NCI-H446 (cell line): ENCODE measurements at regions not wholly inside any gene's neighbourhood (a gene's known extent, or its start where the extent isn't known, plus 50 kb on each side); places are given as distances from the start of the nearest gene placed in this dataset.

Source experiments
- DNase-seq, 2 experiments: peaks; one replicate each; lab custom pipeline; 2025; lab: John Stamatoyannopoulos, UW

DNA sequence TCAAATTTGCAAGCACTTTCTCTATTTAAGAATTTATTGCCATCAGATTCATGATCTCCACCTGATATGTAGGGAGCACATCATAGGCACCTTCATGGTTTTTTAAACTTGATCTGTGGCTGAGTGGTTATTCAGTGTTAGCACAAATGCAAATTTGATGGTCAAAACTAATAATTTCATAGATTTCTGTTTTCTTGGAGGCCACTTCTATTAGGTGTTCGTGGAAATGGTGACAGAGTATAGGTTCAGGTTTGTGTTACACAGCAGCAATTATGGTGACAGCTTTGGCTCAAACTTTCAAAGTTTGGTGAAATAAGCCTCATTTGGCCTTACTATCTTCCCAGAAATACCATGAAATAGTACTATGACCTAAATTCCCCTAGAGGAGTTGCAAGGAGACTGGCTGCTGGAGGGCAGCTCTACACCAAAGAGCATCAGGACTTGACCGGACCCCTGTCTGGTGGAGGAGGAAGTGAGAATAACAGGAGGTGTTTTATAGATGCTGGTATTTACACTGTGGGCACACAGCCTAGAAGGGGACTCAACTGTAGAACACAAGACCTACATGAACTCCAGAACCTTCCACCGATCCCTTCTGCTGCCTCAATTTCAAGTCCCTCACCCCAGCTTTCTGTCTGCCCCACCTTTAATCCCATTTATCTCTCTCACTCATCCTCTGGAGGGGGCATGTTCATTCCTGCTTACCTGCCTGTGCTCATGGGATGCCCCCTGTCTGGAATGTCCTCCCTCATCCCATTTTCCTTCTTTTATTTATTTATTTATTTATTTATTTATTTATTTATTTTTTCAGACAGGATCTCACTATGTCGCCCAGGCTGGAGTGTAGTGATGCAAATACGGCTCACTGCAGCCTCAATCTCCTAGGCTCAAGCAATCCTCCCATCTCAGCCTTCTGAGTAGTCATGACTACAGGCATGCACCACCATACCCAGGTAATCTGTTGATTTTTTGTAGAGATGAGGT lies 132.9 kb upstream of the SIX2 start:
- no peak for DNase-seq

DNA sequence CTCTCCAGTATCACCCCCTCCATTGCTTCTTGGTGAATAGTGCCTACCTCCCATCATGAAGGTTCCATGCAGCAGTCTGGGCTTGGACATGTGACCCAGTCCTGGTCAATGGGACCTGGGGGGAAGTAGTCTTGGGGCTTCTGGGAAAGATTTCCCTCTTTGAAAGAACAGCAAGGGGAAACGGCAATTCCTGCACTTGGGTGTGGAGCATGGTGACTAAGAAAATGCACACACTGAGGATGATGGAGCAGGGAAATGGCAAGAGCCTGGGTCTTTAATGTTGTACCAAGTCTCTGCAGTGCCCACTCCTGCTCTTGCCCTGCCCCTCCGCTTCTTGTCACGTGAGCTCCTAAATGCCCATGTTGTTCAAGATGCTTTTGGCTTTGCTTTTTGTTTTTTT lies 131.4 kb upstream of the SIX2 start:
- DNase-seq = no peak

DNA sequence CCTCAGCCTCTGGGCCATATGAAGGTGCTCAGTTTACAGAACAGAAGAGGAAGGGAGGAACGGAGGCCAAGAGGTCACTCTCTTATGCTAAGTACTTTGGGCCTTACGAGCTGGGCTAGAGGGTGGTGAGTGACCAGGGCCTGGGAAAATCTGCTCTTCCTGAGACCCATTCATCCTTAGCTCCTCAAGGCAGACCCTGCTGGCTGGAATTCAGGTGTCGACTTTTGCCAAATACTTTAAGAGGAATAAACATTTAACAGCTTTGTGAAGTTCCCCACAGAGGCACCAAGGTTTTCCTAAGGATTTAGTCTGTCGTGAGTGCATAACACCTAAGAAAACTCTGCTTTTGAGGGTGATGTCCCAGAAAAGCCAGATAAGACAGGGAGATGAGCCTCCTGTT lies 129.7 kb upstream of the SIX2 start:
- DNase-seq = no peak

DNA sequence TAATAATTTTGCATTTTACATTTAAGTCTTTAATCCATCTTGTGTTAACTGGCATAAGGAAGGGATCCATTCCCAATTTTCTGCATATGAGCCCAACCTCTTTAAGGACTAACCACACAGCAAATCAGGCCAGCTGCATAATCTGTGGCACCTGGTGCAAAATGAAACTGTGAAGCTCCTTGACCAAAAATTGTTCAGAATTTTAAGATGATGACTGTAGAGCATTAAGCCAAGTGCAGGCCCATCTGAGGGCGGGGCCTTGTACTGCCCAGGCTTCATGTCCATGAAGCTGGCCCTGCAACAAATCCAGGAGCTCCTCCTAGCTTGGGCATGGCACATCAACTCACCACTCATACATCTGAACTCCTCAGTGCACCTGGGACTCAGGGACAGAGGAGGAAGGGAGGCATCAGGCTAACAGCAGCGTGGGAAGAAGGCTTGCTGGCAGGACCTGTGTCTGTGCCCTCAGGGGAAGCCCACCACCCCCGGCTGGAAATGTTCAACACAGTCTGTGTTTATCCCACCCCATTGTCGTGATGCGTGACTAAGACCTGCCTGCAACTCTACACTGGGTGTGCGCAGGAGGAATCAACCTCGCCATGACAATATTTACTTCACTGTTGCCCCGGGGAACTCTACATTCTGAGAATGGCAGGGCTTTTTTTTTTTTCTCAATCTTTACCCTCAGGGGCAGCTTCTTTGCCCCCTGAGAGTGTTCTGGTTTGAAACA lies 128.9 kb upstream of the SIX2 start:
- no peak for DNase-seq

DNA sequence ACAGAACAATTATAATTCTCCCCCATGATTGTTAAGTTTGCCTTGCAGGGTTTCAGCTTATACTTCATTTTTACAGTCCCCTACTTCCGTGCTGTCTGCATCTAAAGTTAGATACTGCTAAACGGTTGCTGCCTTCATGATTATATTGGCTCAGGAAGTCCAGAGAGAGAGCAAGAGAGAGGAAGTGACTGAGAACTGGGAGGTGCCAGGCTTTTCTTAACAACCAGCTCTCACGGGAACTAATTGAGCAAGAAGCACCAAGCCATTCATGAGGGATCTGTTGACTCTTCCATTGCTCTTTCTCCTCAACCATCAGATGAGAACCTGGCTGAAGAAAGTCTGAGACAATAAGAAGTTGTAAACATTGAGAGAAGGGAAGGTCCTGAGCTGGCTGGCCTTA lies 125.5 kb upstream of the SIX2 start:
- DNase-seq = no peak

- no peak for DNase-seq
Measured at GRCh38 chr2:45134014-45134413, 124.8 kb upstream of the SIX2 start.

DNA sequence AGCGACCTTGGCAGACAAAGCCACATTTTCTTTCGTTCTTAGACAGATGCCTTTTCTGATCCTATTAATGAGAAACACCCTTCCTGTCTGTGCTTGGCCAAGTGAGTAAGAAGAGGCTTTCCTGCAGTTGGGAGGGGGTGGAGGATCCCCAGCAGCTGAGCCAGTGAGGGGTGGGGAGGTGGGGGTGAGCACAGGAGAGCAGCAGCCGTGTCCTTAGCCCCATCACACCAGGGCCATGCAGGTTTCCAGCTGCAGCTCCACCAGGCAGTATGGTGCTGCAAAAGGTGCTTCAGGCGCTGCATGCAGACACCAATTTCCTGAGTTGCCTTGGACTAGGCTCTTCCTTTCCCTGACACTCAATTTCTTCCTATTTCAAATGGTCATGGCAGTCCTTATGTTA lies 123.3 kb upstream of the SIX2 start:
- no peak for DNase-seq

- DNase-seq = no peak
Measured at GRCh38 chr2:45131587-45131986, 122.3 kb upstream of the SIX2 start.

GRCh38 chr2:45130736-45131135 lies 121.5 kb upstream of the SIX2 start:
- DNase-seq = no peak

DNA sequence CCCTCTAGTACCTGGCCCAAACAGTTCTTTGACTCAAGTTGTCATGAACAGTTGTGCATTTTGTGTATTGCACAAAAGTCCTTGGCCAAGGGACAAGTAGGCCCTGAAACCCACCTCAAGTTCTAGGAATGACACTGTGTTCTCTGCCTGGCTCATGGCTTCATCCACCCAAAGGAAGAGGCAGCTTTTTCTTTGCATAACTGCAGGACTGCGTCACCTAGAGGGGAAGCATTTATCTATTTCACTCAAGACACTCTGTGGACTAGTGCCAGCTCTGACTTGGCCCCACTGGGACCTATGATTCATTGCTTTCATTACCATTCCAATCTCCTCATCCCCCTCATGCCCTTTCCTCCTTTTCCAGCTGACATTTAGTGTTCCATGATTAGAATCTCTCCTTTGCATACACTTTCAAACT lies 119.3 kb upstream of the SIX2 start:
- peak in 1 of 2 experiments; percentile 5 for DNase-seq

GRCh38 chr2:45127891-45128290 lies 118.6 kb upstream of the SIX2 start:
- no peak for DNase-seq

DNA sequence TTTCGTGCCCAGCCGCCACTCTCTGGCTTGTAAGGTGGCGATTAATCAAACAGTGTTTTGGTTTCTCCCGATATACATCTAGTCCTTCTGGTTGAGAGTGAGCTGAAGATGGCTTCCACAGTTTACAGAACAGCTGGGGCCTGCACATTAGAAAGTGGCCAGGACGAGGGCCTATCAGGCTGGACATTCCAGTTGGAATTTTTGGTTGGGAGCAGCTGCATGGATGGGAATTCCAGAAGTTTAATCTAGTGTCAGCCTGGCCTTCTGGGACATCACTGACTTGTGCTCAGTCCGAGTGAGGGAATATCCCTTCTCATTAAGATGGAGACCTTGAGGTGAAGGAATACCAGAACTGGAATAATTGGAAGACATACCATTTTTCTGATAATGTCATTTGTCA lies 118.1 kb upstream of the SIX2 start:
- DNase-seq = no peak

GRCh38 chr2:45125232-45125631 lies 116.0 kb upstream of the SIX2 start:
- no peak for DNase-seq

DNA sequence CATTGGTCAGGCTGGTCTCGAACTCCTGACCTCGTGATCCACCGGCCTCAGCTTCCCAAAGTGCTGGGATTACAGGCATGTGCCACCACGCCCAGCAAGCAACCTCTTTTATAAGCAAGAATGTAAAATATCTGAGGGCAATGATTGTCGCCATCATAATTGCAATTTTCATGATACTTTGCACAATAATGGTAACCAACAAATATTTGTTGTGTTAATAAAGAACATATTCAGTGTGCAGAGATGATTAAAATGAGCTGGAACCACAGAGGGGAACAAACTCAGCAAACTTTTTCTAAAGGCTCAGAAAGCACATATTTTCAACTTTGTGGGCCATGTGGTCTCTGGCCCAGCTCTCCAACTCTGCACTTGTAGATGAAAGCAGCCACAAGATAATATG lies 115.2 kb upstream of the SIX2 start:
- DNase-seq = no peak

DNA sequence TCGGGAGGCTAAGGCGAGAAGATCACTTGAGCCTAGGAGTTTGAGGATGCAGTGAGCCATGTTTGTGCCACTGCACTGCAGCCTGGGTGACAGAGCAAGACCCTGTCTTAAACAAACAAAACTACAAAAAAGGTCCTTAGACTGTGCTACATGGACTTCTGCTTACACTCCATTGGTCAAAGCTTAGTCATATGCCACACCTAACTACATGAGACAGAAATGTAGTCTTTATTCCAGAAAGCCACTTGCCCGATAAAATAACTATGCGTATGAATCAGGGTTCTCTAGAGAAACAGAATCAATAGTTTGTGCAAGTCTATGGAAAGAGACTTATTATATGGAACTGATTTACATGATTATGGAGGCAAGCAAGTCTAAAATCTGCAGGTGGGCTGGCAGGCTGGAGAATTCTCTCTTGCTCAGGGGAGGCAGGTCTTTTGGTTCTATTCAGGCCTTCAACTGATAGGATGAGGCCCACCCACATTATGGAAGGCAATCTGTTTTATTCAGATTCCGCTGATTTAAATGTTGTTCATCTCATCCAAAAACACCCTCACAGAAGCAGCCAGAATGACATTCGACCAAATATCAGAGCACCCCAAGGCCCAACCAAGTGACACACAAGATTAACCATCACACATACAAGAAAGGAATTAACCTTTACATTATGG lies 114.4 kb upstream of the SIX2 start:
- no peak for DNase-seq

DNA sequence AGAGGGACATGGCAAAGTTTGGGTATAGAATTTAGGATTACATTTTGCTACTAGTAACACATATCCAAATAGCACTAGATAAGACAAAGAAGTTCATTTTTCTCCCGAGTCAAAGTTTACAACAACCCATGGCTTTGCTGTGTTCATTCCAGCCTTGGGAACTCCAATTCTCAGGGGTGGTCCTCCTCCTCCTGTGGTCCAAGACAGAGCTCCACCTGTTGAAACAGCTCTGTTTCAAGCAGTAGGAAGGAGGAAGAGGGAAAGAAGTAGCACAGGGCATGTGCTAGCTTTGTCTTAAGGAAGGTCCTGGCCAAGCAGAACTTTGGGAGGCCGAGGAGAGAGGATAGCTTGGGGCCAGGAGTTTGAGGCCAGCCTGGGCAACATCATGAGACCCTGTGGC lies 113.8 kb upstream of the SIX2 start:
- DNase-seq = no peak

DNA sequence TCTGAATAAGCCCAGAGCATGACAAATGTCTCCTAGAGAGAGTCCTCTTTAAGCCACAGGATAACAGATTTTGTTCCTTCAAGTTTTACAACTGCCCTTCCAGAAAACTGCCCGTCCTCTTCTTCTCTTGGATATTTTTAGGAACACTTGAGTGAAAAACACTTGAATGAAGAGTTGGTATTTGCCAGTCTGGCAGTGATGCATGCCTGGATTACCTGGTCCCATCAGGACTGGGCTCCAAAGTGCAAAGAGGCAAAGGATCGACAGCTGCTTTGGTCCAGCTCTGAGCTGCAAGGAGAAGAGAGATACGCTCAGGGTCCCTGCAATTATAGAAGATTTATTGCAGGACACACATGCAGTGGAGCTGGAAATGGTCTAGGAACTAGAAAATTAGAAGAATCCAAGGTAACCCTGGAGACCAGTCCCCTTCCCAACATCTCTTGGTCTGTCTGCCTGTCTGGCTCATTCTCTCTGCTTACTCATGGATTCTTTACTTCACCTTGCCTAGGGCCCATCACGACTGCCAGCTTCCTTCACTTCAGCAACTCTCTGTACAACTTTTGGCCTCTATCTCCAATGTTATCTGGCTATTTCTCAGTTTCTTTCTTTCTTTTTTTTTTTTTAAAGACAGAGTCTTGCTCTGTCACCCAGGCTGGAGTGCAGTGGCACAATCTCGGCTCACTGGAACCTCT lies 112.1 kb upstream of the SIX2 start:
- DNase-seq = no peak

DNA sequence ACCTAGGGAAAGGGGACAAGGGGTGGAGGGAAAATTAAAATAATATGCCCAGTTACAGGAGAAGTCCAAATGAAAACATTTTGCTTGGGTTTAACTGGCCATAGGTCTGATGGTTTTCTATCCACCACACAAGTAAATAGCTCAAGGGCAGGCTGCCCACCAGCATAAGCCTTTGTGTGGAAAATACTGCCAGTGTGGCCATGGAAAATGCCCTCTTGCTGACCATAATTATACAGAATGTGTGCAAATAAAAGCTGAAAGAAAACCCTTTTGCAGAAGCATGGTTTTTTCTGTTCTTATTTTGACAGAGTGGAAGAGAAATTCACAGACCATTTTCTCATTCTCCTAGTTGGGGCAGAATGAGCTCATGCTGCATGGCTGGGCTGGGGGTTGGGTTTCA lies 111.3 kb upstream of the SIX2 start:
- DNase-seq = no peak

DNA sequence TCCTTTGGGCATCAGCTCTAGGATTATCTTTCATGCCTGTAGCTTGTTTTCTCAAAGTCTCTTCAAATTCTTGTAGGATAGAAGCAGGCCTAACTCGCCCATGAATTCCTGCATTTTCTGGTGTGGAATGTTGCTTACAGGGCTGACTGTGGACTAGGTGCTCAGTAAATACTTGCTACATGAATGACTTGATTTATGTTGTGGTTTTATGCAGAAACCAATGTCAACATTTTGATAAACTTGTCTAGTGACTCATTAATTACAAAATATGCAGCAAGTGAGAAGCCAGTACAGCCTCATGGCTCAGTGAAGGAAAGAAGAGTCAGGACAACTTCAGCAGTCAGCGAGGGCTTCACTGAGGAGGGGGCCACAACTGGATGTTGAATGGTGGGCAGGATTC lies 110.6 kb upstream of the SIX2 start:
- no peak for DNase-seq

DNA sequence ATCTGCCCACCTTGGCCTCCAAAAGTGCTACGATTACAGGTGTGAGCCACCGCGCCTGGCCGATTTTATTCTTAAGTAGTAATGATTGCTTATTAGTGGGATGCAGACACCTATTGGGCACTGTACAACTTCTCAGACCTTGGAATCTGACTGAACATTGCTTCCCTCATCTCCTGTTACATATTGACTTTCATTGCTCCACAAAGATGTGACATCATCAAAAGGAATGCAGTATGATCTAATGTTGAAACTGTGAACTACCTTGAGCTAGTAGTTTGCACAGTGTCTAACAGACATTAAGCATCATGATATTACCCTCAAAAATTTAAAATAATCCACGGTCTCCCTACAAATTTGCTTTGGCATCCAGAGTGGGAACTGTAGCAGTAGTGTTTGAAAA lies 109.8 kb upstream of the SIX2 start:
- DNase-seq = no peak

- no peak for DNase-seq
Measured at GRCh38 chr2:45117383-45117782, 108.1 kb upstream of the SIX2 start.

GRCh38 chr2:45115181-45115580 lies 105.9 kb upstream of the SIX2 start:
- no peak for DNase-seq
